HEK293 (cell line): ENCODE measurements at regions not wholly inside any gene's neighbourhood (a gene's known extent, or its start where the extent isn't known, plus 50 kb on each side); places are given as distances from the start of the nearest gene placed in this dataset.

Experiments
- HOXA7 ChIP-seq: sonication (generic); formaldehyde crosslinking; IDR thresholded peaks from 2 replicates; pipeline ENCODE4 v1.8.1; 2022; ENCODE audit warnings: missing genetic modification reagents, borderline replicate concordance
- KLF1 ChIP-seq: fragments of 450-650 bp; formaldehyde crosslinking; IDR thresholded peaks from 2 replicates; pipeline ENCODE4 v1.5.1; 2016; ENCODE audit warnings: missing biosample characterization, missing genetic modification characterization
- KLF8 ChIP-seq: fragments of 450-650 bp; formaldehyde crosslinking; IDR thresholded peaks from 2 replicates; pipeline ENCODE4 v1.5.1; 2016; ENCODE audit warnings: missing biosample characterization, missing genetic modification characterization
- MEIS1 ChIP-seq: sonication (generic); formaldehyde crosslinking; IDR thresholded peaks from 2 replicates; pipeline ENCODE4 v1.8.1; 2022; ENCODE audit warnings: missing genetic modification reagents, mild to moderate bottlenecking, borderline replicate concordance
- ZFP41 ChIP-seq: fragments of 450-650 bp; formaldehyde crosslinking; IDR thresholded peaks from 2 replicates; pipeline ENCODE4 v1.5.1; 2016; ENCODE audit warnings: missing biosample characterization, missing genetic modification characterization, borderline replicate concordance
- ZNF274 ChIP-seq, 2 experiments: fragments of 200-500 bp in 1 of 2; fragments of 450-650 bp in 1 of 2; sonication (Bioruptor generic) in 1 of 2; formaldehyde crosslinking in 1 of 2; IDR thresholded peaks; 2 replicates each; pipeline versions ENCODE4 v1.5.1 to v1.6.1; 2014 to 2016; ENCODE audit warnings: borderline replicate concordance in 1 of 2, inconsistent platforms in 1 of 2, low read length in 1 of 2, missing biosample characterization in 1 of 2, missing genetic modification characterization in 1 of 2
- ZNF664 ChIP-seq: fragments of 450-650 bp; formaldehyde crosslinking; IDR thresholded peaks from 2 replicates; pipeline ENCODE4 v1.5.1; 2016; ENCODE audit warnings: missing biosample characterization, missing genetic modification characterization
- ZNF768 ChIP-seq: fragments of 450-650 bp; formaldehyde crosslinking; IDR thresholded peaks from 2 replicates; pipeline ENCODE4 v1.5.1; 2018; ENCODE audit warnings: missing biosample characterization, mild to moderate bottlenecking, missing genetic modification characterization
- TF ChIP-seq, protein P1 (sequence below): fragments of 450-650 bp; formaldehyde crosslinking; IDR thresholded peaks from 2 replicates; pipeline ENCODE4 v1.5.1; 2016; ENCODE audit warnings: missing biosample characterization, missing genetic modification characterization

DNA sequence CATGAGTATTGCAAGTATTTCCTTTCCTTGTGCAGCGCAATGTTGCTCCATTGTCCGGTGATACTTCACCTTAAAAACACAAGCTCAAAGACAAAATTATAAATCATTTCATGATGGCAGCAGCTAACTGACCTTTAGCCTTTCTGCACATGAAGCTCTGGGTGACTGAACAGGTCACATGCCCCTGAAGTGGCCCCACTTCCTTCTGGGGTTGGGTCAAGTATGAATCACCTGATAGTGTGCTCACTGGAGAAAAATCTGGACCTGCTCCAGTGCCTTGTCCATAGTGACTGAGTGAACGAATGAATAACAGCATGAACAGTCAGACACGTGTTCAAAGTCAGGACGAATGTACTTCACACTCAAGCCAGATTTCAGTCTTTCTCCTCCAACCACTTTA lies 658.9 kb downstream of the NPHP4 start:
- TF ChIP-seq, protein P1, sequence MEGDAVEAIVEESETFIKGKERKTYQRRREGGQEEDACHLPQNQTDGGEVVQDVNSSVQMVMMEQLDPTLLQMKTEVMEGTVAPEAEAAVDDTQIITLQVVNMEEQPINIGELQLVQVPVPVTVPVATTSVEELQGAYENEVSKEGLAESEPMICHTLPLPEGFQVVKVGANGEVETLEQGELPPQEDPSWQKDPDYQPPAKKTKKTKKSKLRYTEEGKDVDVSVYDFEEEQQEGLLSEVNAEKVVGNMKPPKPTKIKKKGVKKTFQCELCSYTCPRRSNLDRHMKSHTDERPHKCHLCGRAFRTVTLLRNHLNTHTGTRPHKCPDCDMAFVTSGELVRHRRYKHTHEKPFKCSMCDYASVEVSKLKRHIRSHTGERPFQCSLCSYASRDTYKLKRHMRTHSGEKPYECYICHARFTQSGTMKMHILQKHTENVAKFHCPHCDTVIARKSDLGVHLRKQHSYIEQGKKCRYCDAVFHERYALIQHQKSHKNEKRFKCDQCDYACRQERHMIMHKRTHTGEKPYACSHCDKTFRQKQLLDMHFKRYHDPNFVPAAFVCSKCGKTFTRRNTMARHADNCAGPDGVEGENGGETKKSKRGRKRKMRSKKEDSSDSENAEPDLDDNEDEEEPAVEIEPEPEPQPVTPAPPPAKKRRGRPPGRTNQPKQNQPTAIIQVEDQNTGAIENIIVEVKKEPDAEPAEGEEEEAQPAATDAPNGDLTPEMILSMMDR (tag by site-specific recombination), result no peak
- TF ChIP-seq KLF1 (no peak), MEIS1 (CRISPR knock-in tag) (no peak), HOXA7 (no peak), ZNF664 (no peak), ZFP41 (tag by site-specific recombination) (no peak), ZNF274 (IDR thresholded peaks at IDR 0.05; ENCODE audit: low read length) (no peak), ZNF274 (tag by site-specific recombination; IDR thresholded peaks at IDR 0.05; ENCODE audit: borderline replicate concordance) (no peak), KLF8 (no peak), ZNF768 (no peak)
